Breast epithelium (tissue), 3 donors: ENCODE measurements at regions not wholly inside any gene's neighbourhood (a gene's known extent, or its start where the extent isn't known, plus 50 kb on each side); places are given as distances from the start of the nearest gene placed in this dataset.

Experiments used
- POLR2A ChIP-seq: fragments of 450-650 bp; IDR thresholded peaks from one replicate; pipeline ENCODE4 v1.6.1; 2016; ENCODE audit warnings: antibody characterized with exemption, mild to moderate bottlenecking, moderate library complexity
- POLR2AphosphoS5 ChIP-seq, 3 donors: sonication (generic); formaldehyde crosslinking; IDR thresholded peaks; one replicate each; pipeline ENCODE4 v1.6.1; 2017; ENCODE audit warnings: antibody characterized with exemption in 3 of 3
- TF ChIP-seq, protein P1 (sequence below), 3 donors: fragments of 450-650 bp; IDR thresholded peaks; one replicate each; pipeline ENCODE4 v1.5.1; 2016 to 2017; ENCODE audit warnings: antibody characterized with exemption in 3 of 3, mild to moderate bottlenecking in 3 of 3, moderate library complexity in 3 of 3

- TF ChIP-seq POLR2A: no peak
- TF ChIP-seq, protein P1, sequence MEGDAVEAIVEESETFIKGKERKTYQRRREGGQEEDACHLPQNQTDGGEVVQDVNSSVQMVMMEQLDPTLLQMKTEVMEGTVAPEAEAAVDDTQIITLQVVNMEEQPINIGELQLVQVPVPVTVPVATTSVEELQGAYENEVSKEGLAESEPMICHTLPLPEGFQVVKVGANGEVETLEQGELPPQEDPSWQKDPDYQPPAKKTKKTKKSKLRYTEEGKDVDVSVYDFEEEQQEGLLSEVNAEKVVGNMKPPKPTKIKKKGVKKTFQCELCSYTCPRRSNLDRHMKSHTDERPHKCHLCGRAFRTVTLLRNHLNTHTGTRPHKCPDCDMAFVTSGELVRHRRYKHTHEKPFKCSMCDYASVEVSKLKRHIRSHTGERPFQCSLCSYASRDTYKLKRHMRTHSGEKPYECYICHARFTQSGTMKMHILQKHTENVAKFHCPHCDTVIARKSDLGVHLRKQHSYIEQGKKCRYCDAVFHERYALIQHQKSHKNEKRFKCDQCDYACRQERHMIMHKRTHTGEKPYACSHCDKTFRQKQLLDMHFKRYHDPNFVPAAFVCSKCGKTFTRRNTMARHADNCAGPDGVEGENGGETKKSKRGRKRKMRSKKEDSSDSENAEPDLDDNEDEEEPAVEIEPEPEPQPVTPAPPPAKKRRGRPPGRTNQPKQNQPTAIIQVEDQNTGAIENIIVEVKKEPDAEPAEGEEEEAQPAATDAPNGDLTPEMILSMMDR (IDR thresholded peaks at IDR 0.05): no peak
- TF ChIP-seq POLR2AphosphoS5 (IDR thresholded peaks at IDR 0.05): no peak
Observed at GRCh38 chr1:203926025-203926540, 64.7 kb downstream of the SNRPE start.
